Pancreas (tissue), 10 donors: ENCODE measurements at regions not wholly inside any gene's neighbourhood (a gene's known extent, or its start where the extent isn't known, plus 50 kb on each side); places are given as distances from the start of the nearest gene placed in this dataset.

Experiments
- ATAC-seq, 4 donors: fragments of 200-7000 bp; cut with Tn5 transposase; one replicate each; pipeline versions ENCODE4 v1.8.0 to v1.9.1; 2020; ENCODE audit warnings: mild to moderate bottlenecking in 4 of 4, moderate library complexity in 4 of 4
- DNase-seq, 6 donors: peaks; one replicate each; pipeline ENCODE4 v3.0.0-alpha.2; 2020
- FAIRE-seq: peaks from 2 replicates; lab custom pipeline; 2012; peaks lifted over from hg19 to GRCh38; lab: Jason Lieb, UNC
- H3K27ac ChIP-seq, 4 donors: fragments of 200-600 bp; sonication (generic); 1 replicate in 3 of 4; 2 replicates in 1 of 4; pipeline versions ENCODE4 v1.5.0 to v1.8.0; 2020
- H3K27me3 ChIP-seq, 4 donors: fragments of 200-600 bp; one replicate each; pipeline ENCODE4 v1.8.0; 2021
- H3K36me3 ChIP-seq, 3 donors: fragments of 200-600 bp; sonication (generic) in 1 of 3; one replicate each; pipeline versions ENCODE4 v1.5.0 to v1.8.0; 2020 to 2021
- H3K4me1 ChIP-seq, 3 donors: fragments of 200-600 bp; one replicate each; pipeline ENCODE4 v1.8.0; 2021
- H3K4me3 ChIP-seq, 4 donors: fragments of 200-600 bp; sonication (generic) in 2 of 4; one replicate each; pipeline versions ENCODE4 v1.5.0 to v1.8.0; 2020 to 2021
- H3K9me3 ChIP-seq, 4 donors: fragments of 200-600 bp; one replicate each; pipeline ENCODE4 v1.8.0; 2021
- CTCF ChIP-seq, 4 donors: fragments of 200-600 bp; sonication (generic) in 3 of 4; IDR thresholded peaks; one replicate each; pipeline versions ENCODE4 v1.5.0 to v1.8.0; 2021; ENCODE audit warnings: antibody characterized with exemption in 4 of 4
- WGBS, 2 donors: extraction: QIAGEN DNeasy Blood & Tissue Kit; methylation state at CpG; one replicate each; pipeline ENCODE4 v1.1.7; 2013; 5-methylcytosine and 5-hydroxymethylcytosine counted together
- intact Hi-C, 3 donors: fragments of 100-400 bp; cut with DNase I; formaldehyde crosslinking; loops; one replicate each; pipeline versions ENCODE4 v1.11.1 to v1.14.2; 2022
- donor health status: healthy with polysubstance abuse.
- donor health status: DM: no; HTN: no; CAD: no; lungs with moderate emphysema.
- donor health status: DM: no; HTN: no; CAD: no.
- donor health status: control.
- donor health status: control.
- donor health status: Bipolar disorder and iron deficiency.
- donor health status: DM: yes; HTN: yes; CAD: no.
- donor health status: DM: no; HTN: no; CAD: no.
- donor health status: DM: no; HTN: no; CAD: no.
- donor health status: DM: yes; HTN: yes; CAD: no.

GRCh38 chr20:19942611-19943010 lies 74.6 kb upstream of the NAA20 start:
- H3K4me3 ChIP-seq, result no peak overlapping the region
- peaks cover 16 to 47% (median 45%) of the 10 kb centered on the region in 3 donors for H3K4me1 ChIP-seq
- no peaks in the 10 kb centered on the region for H3K9me3 ChIP-seq
- TF ChIP-seq CTCF (IDR thresholded peaks at IDR 0.05), result no peak
- no peaks in the 10 kb centered on the region for H3K27me3 ChIP-seq
- 25 to 64% methylated on average over 1 of the region's 1 CpG for WGBS, 2 donors
- no peaks in the 10 kb centered on the region for H3K36me3 ChIP-seq
- intact Hi-C loops, result no loop called here
- FAIRE-seq (no peak), ATAC-seq (peak in 2 of 4 donors; percentile 10 to 19), DNase-seq (no peak)
- H3K27ac ChIP-seq, result peak overlapping the region in 3 of 4 donors; percentile 6 to 73 (median 73)

- no peak for FAIRE-seq
- DNase-seq, result no peak
- peak in 3 of 4 donors; percentile 24 to 28 (median 25) for ATAC-seq
- Histone ChIP-seq H3K27ac (peak overlapping the region in 3 of 4 donors; percentile 6 to 73 (median 73)), H3K36me3 (no peaks in the 10 kb centered on the region), H3K9me3 (no peaks in the 10 kb centered on the region), H3K27me3 (no peaks in the 10 kb centered on the region), H3K4me3 (no peak overlapping the region), H3K4me1 (peaks cover 16 to 48% (median 47%) of the 10 kb centered on the region in 3 donors)
- 59 to 69% methylated on average over 7 of the region's 7 CpGs for WGBS, 2 donors
- intact Hi-C loops, result no loop called here
- no peak for TF ChIP-seq CTCF (IDR thresholded peaks at IDR 0.05)
Observed at GRCh38 chr20:19943061-19943521, 74.1 kb upstream of the NAA20 start.

- peak overlapping the region in 2 of 4 donors; percentile 62 to 77 for H3K27ac ChIP-seq
- no peaks in the 10 kb centered on the region for H3K36me3 ChIP-seq
- intact Hi-C loops, result no loop called here
- WGBS, 2 donors, result 76 to 81% methylated on average over 4 of the region's 4 CpGs
- DNase-seq, result no peak
- peak in 2 of 4 donors; percentile 9 to 22 for ATAC-seq
- H3K27me3 ChIP-seq, result no peaks in the 10 kb centered on the region
- no peak for FAIRE-seq
- H3K4me3 ChIP-seq, result no peak overlapping the region
- H3K9me3 ChIP-seq, result no peaks in the 10 kb centered on the region
- peaks cover 20 to 51% (median 47%) of the 10 kb centered on the region in 3 donors for H3K4me1 ChIP-seq
- no peak for TF ChIP-seq CTCF (IDR thresholded peaks at IDR 0.05)
Observed at GRCh38 chr20:19944772-19945459, 72.2 kb upstream of the NAA20 start.

- FAIRE-seq (no peak), DNase-seq (peak in 4 of 6 donors; percentile 49 to 67 (median 57)), ATAC-seq (peak; percentile 35 to 61 (median 59))
- no peak for TF ChIP-seq CTCF (IDR thresholded peaks at IDR 0.05)
- intact Hi-C loops, result no loop called here
- Histone ChIP-seq H3K4me3 (no peak overlapping the region), H3K4me1 (peaks cover 20 to 51% (median 47%) of the 10 kb centered on the region in 3 donors), H3K36me3 (no peaks in the 10 kb centered on the region), H3K27me3 (no peaks in the 10 kb centered on the region), H3K27ac (peak overlapping the region; percentile 17 to 77 (median 43)), H3K9me3 (no peaks in the 10 kb centered on the region)
- WGBS, 2 donors, result 67 to 68% methylated on average over 14 of the region's 14 CpGs
Observed at GRCh38 chr20:19945732-19946670, 71.2 kb upstream of the NAA20 start.
